ENCODE measurements at regions not wholly inside any gene's neighbourhood (a gene's known extent, or its start where the extent isn't known, plus 50 kb on each side); places are given as distances from the start of the nearest gene placed in this dataset.

- TF ChIP-seq CTCF (conservative IDR thresholded peaks at IDR 0.05; ENCODE audit: control insufficient read depth, insufficient read depth, low read depth, low read length): no peak
- DNase-seq (ENCODE audit: low read depth): no peak
- H3K4me3 ChIP-seq (ENCODE audit: control insufficient read depth, low read depth, low read length): no peak overlapping the region
Measured at GRCh38 chr4:43357252-43357974, 464.9 kb downstream of the GRXCR1 start.

GRCh38 chr4:43360296-43360695 is 467.8 kb downstream of the GRXCR1 start:
- TF ChIP-seq CTCF (conservative IDR thresholded peaks at IDR 0.05; ENCODE audit: control insufficient read depth, insufficient read depth, low read depth, low read length): no peak
- H3K4me3 ChIP-seq (ENCODE audit: control insufficient read depth, low read depth, low read length): no peak overlapping the region
- no peak for DNase-seq (ENCODE audit: low read depth)

GRCh38 chr4:43362875-43363636 is 470.5 kb downstream of the GRXCR1 start:
- TF ChIP-seq CTCF (conservative IDR thresholded peaks at IDR 0.05; ENCODE audit: control insufficient read depth, insufficient read depth, low read depth, low read length): no peak
- H3K4me3 ChIP-seq (ENCODE audit: control insufficient read depth, low read depth, low read length): no peak overlapping the region
- DNase-seq (ENCODE audit: low read depth): no peak

GRCh38 chr4:43369036-43369594 is 476.6 kb downstream of the GRXCR1 start:
- TF ChIP-seq CTCF (conservative IDR thresholded peaks at IDR 0.05; ENCODE audit: control insufficient read depth, insufficient read depth, low read depth, low read length): no peak
- H3K4me3 ChIP-seq (ENCODE audit: control insufficient read depth, low read depth, low read length): no peak overlapping the region
- DNase-seq (ENCODE audit: low read depth): no peak

GRCh38 chr4:43373201-43373600 is 480.7 kb downstream of the GRXCR1 start:
- H3K4me3 ChIP-seq (ENCODE audit: control insufficient read depth, low read depth, low read length): no peak overlapping the region
- DNase-seq (ENCODE audit: low read depth): no peak
- no peak for TF ChIP-seq CTCF (conservative IDR thresholded peaks at IDR 0.05; ENCODE audit: control insufficient read depth, insufficient read depth, low read depth, low read length)

- DNase-seq (ENCODE audit: low read depth): no peak
- no peak for TF ChIP-seq CTCF (conservative IDR thresholded peaks at IDR 0.05; ENCODE audit: control insufficient read depth, insufficient read depth, low read depth, low read length)
- no peak overlapping the region for H3K4me3 ChIP-seq (ENCODE audit: control insufficient read depth, low read depth, low read length)
Measured at GRCh38 chr4:43374216-43374751, 481.8 kb downstream of the GRXCR1 start.
